ENCODE measurements at regions not wholly inside any gene's neighbourhood (a gene's known extent, or its start where the extent isn't known, plus 50 kb on each side); places are given as distances from the start of the nearest gene placed in this dataset.

DNA sequence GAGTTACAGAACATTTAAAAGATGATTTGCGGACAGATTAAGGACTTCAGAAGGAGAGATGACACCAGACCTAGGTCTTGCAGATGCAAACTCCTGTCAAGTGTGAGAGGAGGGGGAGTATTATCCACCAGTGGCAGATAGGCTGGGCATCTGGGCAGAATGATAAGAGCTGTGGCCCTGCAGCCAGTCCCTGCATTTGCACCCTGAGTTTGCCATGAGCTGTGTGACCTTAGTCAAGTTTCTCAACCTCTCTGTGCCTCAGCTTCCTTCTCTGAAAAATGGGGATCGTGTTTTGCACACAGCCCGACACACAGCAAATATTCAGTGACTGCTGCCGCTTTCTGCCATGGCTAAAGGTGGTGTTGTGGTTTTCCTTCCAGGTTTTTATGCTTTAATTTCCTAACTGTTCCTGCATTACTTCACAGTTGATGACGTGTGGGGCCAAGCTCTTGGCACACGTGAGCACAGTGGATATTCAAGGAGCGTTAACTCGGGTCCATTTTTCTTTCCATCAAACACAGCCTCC, 516.2 kb downstream of the CDH26 start:
- DNase-seq (ENCODE audit: low read depth in 2 of 2): no peak

DNA sequence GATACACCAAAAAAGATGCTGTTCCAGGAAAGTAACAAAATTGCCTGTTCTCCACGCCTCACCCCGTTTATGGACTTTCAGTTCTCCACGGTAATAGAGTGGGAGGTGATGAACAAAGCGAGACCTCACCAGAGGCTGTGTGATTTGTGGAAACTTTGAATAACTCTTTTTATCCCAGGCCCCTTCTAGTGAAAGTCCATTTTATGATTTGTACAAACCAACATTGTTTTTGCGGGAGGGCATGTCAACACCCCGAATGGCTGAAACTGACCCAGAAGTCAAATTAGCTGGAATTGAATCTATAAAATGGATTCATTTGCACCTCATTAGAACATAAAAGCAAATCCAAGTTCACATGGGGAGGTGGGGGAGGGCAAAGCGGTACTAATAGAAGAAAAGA, 517.8 kb downstream of the CDH26 start:
- no peak for DNase-seq (ENCODE audit: low read depth in 2 of 2)

DNA sequence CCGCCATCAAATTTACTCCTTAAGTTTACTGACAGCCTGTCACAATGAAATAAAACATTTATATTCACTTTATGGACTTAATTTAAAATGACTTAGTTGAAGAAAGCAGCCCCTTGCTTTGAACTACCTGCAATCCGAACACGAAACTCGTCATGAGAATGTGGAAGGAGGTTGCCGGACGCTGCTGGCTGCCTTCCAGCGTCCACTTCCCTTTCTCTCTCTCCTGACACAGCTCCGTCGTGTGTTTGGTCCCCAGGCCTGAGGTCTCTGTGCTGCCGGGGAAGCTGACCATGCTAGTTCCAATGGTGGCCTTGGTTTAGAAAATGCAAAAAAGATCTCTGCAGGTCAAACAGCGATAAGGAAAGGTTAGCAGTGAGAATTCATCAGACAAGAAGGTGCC, 519.7 kb downstream of the CDH26 start:
- DNase-seq (ENCODE audit: low read depth in 2 of 2): no peak

DNA sequence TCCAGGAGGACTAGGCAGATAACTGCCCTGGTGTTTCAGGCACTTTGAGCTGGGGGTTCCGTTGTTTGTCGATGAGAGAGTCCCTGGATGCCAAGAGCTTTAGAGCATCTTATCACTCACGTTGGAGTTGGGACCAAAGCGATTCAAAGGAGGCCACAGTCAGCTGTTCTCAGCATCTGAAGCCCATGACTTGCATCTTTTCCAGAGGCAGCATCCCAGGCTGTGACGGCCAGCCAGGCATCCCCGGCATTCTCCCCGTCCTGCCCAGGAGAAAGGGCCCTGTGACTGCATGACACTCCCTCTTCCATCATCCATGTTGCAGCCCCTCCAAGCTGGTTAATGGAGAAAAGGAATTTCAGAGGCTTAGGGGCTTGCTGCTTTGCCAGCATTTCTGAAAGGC, 520.3 kb downstream of the CDH26 start:
- DNase-seq (ENCODE audit: low read depth in 2 of 2): no peak

DNA sequence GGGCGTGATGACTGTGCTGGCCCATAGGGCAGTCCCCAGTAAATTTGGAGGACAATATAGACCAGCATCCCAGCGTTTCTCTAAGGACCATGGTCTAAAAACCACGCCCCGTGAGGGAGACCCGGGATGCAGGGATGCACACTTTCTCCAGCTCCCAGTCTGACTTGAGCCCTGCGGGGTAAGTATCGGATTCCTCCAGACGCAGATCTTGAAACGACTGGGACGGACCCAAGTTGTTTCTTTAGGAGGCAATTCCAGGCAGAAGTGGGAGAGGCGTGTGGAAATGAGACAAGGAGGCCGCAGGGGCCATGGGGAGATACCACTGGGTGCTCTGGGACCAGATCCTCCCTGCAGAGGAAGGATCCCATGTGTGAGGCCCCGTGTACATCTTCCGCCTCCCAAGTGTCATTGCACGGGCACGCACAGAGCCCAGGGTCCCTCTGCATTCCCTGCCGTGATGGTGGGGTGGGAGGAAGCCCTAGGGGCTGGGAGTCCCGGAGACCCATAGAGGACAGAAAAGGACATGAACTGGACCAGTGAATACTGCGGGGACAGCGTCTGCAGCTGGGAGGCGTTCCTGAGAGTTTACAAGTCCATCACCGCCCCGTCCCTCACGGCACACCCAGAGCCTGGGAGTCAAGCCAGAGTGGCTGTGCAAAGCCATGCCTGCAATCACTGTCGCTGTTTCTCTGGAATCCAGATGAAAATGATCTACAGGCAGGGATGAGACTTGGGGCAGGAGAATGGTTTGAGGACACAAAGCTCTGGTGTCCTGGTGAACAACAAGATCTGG, 522.9 kb downstream of the CDH26 start:
- no peak for DNase-seq (ENCODE audit: low read depth in 2 of 2)

DNA sequence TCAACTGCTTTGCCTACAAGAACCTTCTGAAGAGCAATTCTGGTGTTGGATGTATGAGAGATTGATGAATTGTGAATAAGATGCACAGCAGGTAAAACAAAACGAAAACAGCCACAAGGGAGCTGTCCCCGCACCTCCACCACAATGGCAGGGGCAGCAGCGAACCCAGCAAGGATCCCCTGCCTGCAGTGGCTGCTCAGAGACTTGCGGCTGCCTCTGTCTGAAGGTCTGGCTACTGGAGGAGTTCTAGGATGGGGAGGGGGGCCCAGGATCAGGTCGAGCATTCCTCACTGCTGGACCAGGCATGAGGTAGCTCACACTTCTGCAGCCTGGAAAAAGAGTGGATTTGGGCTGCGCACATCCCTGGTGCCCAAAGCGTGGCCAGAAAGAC, 523.5 kb downstream of the CDH26 start:
- no peak for DNase-seq (ENCODE audit: low read depth in 2 of 2)

DNA sequence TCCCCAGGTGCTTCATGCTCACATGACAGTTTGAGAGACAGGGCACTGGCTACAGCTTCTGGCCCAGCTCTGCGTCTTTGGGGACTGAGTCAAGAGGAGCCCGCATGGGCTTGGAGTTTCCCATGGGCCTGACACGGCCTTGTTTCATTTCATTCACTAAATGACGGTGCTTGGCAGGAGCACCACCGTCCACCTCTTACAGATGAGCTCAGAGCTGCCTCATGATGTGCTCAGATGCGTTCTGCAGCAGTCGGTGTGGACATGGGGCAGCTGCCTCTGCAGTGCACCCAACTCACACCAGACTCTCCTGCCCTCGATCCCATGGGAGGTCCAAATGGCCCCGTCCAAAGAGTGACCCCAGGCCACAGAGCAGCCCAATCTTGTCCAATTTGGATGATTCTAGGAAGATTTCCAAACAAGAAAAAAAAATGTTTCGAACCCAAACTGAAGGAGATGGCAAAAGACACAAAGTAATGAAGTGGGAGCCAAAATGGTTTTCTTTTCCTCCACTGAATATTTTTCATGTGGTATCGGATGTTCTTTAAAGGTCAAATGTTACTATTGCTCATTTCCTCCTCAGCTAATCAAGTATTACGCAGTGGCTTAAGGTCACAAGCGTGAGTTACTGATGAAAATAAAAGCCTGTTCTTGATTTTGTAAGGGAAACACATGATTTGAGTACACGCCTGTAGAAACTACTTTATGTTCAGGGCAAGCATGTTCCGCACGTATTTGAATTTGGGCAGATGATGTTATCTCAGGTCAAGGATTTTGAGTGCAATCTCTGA, 524.2 kb downstream of the CDH26 start:
- no peak for DNase-seq (ENCODE audit: low read depth in 2 of 2)

DNA sequence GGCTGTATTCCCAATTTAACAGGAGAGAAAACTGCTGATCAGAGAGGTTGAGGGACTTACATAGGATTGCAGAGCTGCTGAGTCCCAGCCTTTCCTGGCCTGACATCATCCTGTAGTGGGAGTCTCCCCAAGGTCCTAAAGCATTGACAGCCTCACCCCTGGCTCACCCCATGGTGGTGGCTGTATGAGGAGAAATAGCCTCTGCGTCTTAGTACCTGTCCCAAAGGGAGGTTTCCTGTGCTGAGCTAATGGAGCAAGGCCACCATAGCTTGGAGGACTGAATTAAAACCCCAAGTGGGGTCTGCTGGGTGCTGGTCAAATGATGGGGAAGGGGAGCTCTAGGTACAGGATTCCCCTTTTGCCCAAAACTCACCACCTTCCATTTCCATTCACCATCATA, 525.1 kb downstream of the CDH26 start:
- DNase-seq (ENCODE audit: low read depth in 2 of 2): no peak

DNA sequence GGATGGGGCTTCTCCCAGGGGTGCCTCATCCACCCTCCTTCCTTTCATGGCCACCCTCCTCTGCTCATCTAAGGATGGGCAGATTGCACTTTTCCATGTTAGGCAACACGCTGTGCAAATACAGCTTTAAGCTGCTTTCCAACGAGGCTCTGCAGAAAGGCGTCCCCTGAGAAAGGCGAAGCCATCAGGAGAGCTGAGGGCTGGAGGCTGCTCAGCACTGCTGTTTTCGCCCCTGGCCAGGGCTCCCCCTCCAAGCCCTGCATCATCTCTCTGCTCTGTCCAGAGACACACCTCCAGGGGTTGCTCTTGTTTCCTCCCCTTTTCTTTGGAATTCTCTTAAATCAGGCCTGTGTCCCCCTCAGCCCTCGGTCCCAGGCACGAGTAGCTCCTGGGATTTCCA, 526.1 kb downstream of the CDH26 start:
- DNase-seq (ENCODE audit: low read depth in 2 of 2): no peak

DNA sequence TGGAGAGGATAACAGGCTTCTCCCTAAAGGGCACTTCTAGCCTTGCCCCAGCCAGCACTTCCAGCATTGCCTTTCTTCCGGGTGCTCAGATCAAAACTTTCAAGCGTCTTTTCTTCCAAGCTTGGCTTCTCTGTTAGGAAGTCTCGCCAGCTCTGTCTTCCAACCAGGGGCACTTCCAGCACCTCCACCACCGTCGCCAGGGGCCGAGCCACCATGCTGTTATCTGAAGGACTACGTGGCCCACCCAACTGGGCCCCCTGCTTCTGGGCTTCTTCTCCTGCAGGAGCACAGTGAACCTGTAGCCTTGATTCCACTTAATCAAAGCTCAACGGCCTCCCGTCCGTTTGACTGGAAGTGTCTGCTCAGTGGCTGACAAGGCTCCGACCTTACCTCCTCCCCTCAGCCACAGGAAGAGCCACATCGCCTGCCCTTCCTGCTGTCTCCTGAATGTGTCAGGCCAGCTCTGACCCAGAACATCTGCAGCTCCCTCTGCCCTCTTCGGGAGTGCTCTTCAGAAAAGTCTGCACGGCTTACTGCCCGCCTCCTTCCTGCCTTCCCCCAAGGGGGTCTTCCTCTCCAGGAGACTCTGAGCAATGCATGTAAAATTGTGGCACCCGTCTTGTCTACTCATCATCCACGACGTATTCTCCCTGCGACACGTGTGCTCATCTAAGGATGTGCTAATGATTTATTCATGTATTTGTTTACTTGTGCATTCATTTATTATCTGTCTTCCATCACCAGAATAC, 527.0 kb downstream of the CDH26 start:
- no peak for DNase-seq (ENCODE audit: low read depth in 2 of 2)

DNA sequence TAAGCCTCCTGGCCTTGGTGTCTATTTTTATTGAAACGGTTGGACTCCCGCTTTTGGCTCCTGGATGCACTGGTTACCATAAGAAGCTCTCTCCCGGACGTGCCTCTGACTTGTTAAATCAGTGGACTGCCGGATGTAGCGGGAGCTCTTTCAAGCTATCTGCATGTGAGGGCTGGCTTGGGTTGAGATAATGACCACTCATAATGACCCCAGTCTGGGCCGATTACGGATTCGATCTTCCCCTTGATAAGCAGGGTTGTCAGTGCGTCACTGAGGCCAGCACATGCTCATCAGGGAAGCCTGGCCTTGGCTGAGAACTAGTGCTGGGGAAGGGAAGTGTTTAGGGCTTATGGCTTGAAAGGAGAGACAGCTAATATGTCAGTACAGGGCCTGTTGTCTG, 528.1 kb downstream of the CDH26 start:
- DNase-seq (ENCODE audit: low read depth in 2 of 2): no peak

DNA sequence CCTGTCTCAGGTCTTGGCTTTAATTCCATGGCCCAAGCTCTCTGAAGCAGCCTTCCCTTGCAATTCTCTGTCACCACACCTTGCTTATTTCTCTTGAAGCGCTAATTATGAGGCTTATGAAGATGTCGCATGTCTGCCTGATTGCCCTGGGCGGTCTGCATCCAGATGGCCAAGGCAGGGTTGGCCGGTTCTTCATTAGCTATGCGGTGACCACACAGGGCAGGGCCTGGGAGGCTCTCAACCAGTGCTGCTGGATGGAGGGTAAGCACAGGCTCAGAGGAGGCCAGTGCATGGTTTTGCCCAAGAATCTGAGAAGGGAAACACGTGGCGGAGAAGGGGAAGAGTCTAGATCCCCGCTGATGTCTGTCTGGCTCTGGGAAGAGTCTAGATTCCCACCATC, 528.7 kb downstream of the CDH26 start:
- DNase-seq (ENCODE audit: low read depth in 2 of 2): no peak

DNA sequence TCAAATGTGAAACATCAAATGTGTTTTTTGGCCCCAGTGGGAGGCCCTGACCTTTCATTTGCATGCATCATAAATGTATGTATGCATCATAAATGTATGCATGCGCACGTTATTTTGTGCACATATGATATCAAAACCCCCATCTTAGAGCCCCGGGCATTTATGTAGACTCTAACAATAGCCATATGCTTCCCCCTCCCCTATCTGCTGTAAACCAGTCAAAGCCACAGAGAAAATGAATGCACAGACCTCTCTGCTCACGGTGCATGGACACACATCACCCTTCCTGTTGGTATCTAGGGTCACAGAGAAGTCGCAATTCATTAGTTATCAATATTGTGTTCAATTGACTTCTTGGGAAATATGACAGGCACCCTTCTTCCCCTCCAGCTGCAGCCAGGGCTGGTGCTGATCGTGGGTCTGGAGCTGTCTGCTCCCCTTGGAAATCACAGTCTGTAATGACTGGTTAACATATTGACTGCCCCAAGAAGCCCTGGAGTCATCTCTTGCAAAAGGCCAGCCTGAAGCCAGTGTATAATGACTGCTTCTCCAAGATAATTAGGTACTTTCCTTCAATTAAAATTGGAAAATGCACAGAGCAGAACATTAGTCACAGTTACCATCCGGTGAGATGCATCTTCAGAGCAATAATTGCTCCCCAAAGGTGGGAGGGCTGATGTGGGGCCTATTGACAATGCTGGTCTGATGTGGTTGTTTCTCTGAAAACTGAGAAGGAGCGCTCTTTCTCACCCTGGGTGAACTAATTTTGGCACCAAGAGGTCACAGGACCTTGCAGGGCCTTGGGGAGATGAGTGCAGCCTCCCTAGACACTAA, 532.2 kb downstream of the CDH26 start:
- no peak for DNase-seq (ENCODE audit: low read depth in 2 of 2)

DNA sequence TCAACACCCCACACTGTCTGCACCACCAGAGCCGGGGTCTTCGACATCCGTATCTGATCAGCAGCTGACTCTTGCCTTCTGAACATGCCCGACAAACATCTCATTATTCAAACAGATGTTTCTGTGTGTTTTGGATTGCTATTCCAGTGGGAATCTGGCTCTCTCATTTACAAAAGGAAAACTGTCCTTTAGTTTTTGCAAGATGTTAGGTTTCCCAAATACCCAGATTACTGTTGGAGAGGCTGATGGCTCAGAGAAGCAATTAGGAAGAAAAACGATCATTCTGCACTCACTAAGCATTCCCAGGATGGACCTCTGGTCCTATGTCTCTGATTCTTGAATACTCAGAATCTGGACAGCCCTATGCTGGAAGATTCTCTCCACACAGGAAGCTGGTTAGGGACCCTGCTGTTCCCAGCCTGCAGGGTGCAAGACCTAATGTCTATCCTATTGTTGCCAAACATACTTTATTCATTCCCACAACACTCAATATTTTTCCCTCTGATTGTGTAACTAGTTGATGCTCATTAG, 532.9 kb downstream of the CDH26 start:
- no peak for DNase-seq (ENCODE audit: low read depth in 2 of 2)

DNA sequence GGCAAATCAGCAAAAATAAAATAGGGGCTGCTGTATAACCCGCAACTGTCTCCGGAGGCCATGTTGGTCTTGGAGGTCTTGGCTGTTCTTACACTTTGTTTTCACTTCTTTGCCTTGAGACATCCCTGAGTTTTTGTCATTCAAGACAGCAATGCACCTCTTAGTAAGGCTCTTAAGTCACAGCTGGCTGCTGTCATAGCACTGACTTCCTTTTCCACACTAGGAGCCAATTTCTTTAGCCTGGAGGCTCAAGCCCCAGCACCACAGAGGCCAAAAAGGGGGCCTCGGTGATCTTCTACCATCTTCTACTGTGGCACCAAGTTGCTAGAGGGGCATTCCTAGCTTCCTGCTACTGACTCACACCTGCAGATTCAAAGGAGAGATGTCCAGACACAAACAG, 536.3 kb downstream of the CDH26 start:
- no peak for DNase-seq (ENCODE audit: low read depth in 2 of 2)

DNA sequence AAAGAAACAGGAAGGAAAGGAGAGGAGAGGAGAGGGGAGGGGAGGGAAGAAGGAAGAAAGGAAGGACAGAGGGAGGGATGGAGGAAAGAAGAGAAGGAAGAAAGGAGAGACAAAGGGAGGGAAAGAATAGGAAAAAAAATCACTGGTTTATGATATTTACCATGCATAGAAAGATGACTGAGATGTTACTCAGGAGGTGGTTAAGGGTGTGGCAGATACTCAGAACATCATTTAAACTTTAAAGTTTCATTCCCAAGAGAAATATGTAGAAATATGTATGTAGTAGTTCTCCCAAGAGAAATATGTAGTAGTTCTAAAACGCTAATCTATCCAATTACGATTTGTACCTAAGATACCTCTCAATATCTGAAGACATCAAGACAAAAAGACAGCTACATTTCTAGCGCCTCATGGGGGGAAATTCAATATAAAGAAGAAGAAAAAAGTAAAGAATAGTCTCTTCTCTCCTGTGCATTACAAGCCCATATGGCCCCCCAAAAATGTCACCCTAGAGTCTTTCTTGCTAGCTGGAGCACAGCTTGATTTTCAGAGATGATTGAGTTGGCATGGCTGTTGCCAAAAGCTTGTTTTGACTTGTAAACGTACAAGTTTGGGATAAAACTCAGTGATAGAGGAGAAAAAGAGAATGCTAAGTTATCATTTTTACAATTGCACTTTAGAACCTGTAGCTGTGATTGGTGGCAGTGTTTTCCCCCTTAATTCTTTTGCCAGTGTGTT, 539.2 kb downstream of the CDH26 start:
- no peak for DNase-seq (ENCODE audit: low read depth in 2 of 2)

DNA sequence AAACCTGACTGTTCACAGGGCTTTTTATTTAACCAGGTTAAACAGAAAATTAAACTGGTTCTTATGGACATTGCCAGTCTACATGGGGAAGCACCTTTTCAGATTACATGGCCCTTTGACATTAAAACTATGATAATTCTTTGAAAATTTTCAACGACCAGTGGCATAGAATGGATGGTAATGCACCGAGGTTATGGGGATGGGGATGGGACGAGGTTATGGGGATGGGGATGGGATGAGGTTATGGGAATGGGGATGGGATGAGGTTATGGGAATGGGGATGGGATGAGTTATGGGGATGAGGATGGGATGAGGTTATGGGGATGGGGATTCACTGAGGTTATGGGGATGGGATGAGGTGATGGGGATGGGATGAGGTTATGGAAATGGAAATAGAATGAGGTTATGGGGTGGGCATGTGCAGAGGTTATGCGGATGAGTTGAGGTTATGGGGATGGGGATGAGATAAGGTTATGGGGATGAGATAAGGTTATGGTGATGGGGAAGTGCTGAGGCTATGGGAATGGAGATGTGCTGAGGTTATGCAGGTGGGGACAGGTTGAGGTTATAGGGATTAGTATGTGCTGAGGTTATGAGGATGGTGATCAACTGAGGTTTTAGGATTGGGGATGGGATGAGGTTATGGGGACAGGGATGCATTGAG, 541.9 kb downstream of the CDH26 start:
- no peak for DNase-seq (ENCODE audit: low read depth in 2 of 2)

DNA sequence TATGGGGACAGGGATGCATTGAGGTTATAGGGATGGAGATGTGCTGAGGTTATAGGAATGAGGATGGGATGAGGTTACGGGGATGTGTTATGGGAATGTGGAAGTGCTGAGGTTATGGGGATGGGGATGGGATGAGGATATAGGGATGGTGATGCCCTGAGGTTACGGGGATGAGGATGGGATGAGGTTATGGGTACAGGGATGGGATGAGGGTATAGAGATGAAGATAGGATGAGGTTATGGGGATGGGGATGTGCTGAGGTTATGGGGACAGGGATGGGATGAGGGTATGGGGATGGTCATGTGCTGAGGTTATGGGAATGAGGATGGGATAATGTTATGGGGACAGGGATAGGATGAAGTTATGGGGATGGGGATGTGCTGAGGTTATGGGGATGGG, 542.8 kb downstream of the CDH26 start:
- DNase-seq (ENCODE audit: low read depth in 2 of 2): no peak

DNA sequence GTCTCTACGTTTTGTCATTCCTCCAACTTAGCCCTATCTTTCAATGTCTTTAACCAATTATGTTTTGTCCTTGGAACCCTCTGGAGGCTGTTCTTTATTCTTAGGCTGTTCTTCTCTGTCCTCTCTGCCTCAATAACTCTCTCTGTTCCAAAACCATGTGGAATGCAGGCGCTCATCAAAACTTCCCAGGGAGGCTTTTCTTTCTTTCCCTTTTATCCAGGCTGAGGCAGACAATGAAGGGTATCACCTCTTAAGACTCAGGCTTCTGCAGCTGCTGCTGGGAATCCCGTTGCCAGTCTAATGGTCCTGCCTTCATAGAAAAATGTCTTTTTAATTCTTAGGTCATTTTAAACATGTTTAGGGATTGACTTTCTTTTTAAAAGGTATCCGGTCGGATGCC, 544.7 kb downstream of the CDH26 start:
- no peak for DNase-seq (ENCODE audit: low read depth in 2 of 2)

DNA sequence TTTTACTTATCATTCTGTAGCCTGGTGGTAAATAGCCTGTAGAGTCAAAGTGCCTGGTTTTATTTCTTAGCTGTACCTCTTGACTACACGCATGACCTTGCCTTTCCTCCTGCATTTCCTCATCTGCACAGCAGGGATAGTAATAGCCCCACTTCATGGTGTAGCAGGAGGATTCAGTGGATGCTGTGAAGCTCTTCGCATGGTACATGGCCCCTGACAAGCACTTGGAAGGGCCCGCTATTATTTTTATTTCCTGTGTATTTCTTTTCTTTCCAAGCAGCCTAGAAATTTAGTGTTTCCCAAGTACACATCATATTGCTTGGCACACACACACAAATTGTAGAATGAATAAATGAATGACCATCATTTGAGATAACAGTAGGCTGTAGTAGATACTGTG, 547.2 kb downstream of the CDH26 start:
- DNase-seq (ENCODE audit: low read depth in 2 of 2): no peak
